AG04449 (cell line): ENCODE measurements at regions not wholly inside any gene's neighbourhood (a gene's known extent, or its start where the extent isn't known, plus 50 kb on each side); places are given as distances from the start of the nearest gene placed in this dataset.

Source experiments
- CTCF ChIA-PET: fragments of 350-600 bp; formaldehyde crosslinking; extraction: SDS; loops from one replicate; lab custom pipeline; 2021; ENCODE audit warnings: antibody characterized with exemption; lab: Yijun Ruan, JAX
- POLR2A ChIA-PET: fragments of 400-600, 350-600 bp; formaldehyde crosslinking; extraction: SDS; loops from one replicate; lab custom pipeline; 2020; ENCODE audit warnings: antibody characterized with exemption, inconsistent platforms; lab: Yijun Ruan, JAX
- DNase-seq: peaks from one replicate; pipeline ENCODE4 v3.0.0-alpha.2; 2010; ENCODE audit warnings: low read depth, low spot score
- H3K4me3 ChIP-seq: 2 replicates; pipeline ENCODE4 v1.5.1; 2011; ENCODE audit warnings: low read depth, mild to moderate bottlenecking, control low read depth, low read length
- CTCF ChIP-seq: IDR thresholded peaks from one replicate; pipeline ENCODE4 v1.5.1; 2011; ENCODE audit warnings: mild to moderate bottlenecking, moderate library complexity, low read length, control low read depth, inconsistent platforms; ENCODE audit not compliant: insufficient read depth; ENCODE audit errors: missing control alignments

GRCh38 chr21:16205527-16205926 is 475.7 kb downstream of the USP25 start:
- ChIA-PET POLR2A (no interaction called here), CTCF (no interaction called here)
- H3K4me3 ChIP-seq, result no peak overlapping the region
- TF ChIP-seq CTCF, result no peak
- no peak for DNase-seq

GRCh38 chr21:16211339-16212303 is 481.8 kb downstream of the USP25 start:
- ChIA-PET POLR2A (no interaction called here), CTCF (no interaction called here)

GRCh38 chr21:16213518-16213917 is 483.7 kb downstream of the USP25 start:
- no peak for TF ChIP-seq CTCF
- ChIA-PET CTCF (no interaction called here), POLR2A (no interaction called here)

More at GRCh38 chr21:16211339-16212303, 481.8 kb downstream of the USP25 start:
- H3K4me3 ChIP-seq, result no peak overlapping the region
- TF ChIP-seq CTCF, result no peak
- DNase-seq, result no peak

GRCh38 chr21:16215193-16215592 is 485.4 kb downstream of the USP25 start:
- CTCF ChIA-PET, result no interaction called here
- TF ChIP-seq CTCF, result no peak
- no peak overlapping the region for H3K4me3 ChIP-seq
- no peak for DNase-seq
- POLR2A ChIA-PET, result no interaction called here

More at GRCh38 chr21:16213518-16213917, 483.7 kb downstream of the USP25 start:
- H3K4me3 ChIP-seq, result no peak overlapping the region
- no peak for DNase-seq

GRCh38 chr21:16215663-16216183 is 485.9 kb downstream of the USP25 start:
- ChIA-PET CTCF (no interaction called here), POLR2A (no interaction called here)
- DNase-seq, result no peak
- H3K4me3 ChIP-seq, result no peak overlapping the region
- no peak for TF ChIP-seq CTCF

GRCh38 chr21:16216288-16216962 is 486.6 kb downstream of the USP25 start:
- no peak overlapping the region for H3K4me3 ChIP-seq
- ChIA-PET CTCF (no interaction called here), POLR2A (no interaction called here)
- no peak for DNase-seq
- TF ChIP-seq CTCF, result no peak
